ENCODE measurements at regions not wholly inside any gene's neighbourhood (a gene's known extent, or its start where the extent isn't known, plus 50 kb on each side); places are given as distances from the start of the nearest gene placed in this dataset.

DNA sequence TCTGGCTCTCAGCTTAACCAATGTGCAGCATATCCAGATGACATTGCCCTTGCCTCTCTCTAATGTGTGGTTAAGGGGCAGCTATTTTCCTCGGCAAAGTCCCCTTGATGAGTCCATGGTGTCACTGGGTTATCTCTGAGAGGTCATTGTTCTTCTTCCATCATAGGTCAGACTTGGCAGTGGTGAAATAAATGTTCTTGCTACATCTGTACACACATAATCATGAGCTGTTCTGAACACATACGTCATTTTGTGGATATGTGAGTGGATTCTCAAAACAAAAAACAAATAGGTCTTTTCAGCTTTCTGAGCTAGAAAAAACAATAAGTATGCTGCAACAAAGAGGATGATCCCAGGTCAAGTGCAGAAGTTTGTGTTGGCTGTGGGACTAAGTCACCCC is 134.7 kb upstream of the PTPN3 start:
- TF ChIP-seq, protein P1, sequence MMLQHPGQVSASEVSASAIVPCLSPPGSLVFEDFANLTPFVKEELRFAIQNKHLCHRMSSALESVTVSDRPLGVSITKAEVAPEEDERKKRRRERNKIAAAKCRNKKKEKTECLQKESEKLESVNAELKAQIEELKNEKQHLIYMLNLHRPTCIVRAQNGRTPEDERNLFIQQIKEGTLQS (CRISPR knock-in tag; conservative IDR thresholded peaks at IDR 0.05) = no peak
- TF ChIP-seq FOXP1 (CRISPR knock-in tag; IDR thresholded peaks at IDR 0.05; ENCODE audit: borderline replicate concordance) (no peak), ZNF416 (CRISPR knock-in tag; IDR thresholded peaks at IDR 0.05) (no peak), SP1 (CRISPR knock-in tag; conservative IDR thresholded peaks at IDR 0.05) (no peak), NR2C2 (CRISPR knock-in tag; IDR thresholded peaks at IDR 0.05) (no peak), MXD4 (CRISPR knock-in tag; IDR thresholded peaks at IDR 0.05; ENCODE audit: borderline replicate concordance) (no peak), RORB (CRISPR knock-in tag; IDR thresholded peaks at IDR 0.05) (no peak), HMGA2 (CRISPR knock-in tag; IDR thresholded peaks at IDR 0.05) (no peak), ZBTB21 (CRISPR knock-in tag; IDR thresholded peaks at IDR 0.05; ENCODE audit: borderline replicate concordance) (no peak), IRF2 (CRISPR knock-in tag; IDR thresholded peaks at IDR 0.05; ENCODE audit: borderline replicate concordance, low read depth) (no peak), SMAD3 (CRISPR knock-in tag; IDR thresholded peaks at IDR 0.05; ENCODE audit: borderline replicate concordance) (no peak), TP53 (CRISPR knock-in tag; IDR thresholded peaks at IDR 0.05) (no peak)
- TF ChIP-seq, protein P2, sequence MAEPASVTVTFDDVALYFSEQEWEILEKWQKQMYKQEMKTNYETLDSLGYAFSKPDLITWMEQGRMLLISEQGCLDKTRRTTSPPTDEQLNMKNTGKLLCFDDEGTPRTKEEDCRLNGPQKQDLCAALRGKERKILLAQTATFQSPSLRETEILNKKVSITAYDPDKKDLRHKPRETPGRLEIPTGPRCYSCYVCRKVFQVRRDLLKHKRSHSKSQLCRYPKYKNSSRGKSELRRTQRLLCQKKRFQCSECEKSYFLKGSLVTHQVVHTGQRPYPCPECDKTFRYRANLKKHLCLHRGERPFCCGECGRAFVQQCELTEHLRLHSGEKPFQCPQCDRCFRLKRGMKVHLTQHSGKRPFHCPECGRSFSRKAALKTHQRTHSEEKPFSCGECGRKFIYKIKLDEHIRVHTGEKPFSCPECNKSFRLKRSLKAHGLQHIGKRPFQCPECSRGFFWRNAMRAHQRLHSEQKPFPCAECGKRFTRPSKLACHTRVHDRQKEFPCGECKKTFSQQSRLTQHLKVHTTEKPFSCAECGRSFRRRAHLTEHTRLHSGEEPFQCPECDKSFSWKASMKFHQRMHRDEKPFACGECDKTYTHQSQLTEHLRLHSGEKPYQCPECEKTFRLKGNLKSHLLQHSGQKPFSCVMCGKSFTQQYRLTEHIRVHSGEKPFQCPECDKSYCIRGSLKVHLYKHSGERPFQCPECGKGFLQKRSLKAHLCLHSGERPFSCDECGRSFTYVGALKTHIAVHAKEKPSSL (CRISPR knock-in tag; conservative IDR thresholded peaks at IDR 0.05) = no peak
- TF ChIP-seq, protein P3, sequence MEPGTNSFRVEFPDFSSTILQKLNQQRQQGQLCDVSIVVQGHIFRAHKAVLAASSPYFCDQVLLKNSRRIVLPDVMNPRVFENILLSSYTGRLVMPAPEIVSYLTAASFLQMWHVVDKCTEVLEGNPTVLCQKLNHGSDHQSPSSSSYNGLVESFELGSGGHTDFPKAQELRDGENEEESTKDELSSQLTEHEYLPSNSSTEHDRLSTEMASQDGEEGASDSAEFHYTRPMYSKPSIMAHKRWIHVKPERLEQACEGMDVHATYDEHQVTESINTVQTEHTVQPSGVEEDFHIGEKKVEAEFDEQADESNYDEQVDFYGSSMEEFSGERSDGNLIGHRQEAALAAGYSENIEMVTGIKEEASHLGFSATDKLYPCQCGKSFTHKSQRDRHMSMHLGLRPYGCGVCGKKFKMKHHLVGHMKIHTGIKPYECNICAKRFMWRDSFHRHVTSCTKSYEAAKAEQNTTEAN (CRISPR knock-in tag; IDR thresholded peaks at IDR 0.05) = no peak
- TF ChIP-seq, protein P4, sequence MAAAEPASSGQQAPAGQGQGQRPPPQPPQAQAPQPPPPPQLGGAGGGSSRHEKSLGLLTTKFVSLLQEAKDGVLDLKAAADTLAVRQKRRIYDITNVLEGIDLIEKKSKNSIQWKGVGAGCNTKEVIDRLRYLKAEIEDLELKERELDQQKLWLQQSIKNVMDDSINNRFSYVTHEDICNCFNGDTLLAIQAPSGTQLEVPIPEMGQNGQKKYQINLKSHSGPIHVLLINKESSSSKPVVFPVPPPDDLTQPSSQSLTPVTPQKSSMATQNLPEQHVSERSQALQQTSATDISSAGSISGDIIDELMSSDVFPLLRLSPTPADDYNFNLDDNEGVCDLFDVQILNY (CRISPR knock-in tag; IDR thresholded peaks at IDR 0.05) = no peak
- TF ChIP-seq, protein P5, sequence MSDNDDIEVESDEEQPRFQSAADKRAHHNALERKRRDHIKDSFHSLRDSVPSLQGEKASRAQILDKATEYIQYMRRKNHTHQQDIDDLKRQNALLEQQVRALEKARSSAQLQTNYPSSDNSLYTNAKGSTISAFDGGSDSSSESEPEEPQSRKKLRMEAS (CRISPR knock-in tag; IDR thresholded peaks at IDR 0.05) = no peak
- TF ChIP-seq, protein P6, sequence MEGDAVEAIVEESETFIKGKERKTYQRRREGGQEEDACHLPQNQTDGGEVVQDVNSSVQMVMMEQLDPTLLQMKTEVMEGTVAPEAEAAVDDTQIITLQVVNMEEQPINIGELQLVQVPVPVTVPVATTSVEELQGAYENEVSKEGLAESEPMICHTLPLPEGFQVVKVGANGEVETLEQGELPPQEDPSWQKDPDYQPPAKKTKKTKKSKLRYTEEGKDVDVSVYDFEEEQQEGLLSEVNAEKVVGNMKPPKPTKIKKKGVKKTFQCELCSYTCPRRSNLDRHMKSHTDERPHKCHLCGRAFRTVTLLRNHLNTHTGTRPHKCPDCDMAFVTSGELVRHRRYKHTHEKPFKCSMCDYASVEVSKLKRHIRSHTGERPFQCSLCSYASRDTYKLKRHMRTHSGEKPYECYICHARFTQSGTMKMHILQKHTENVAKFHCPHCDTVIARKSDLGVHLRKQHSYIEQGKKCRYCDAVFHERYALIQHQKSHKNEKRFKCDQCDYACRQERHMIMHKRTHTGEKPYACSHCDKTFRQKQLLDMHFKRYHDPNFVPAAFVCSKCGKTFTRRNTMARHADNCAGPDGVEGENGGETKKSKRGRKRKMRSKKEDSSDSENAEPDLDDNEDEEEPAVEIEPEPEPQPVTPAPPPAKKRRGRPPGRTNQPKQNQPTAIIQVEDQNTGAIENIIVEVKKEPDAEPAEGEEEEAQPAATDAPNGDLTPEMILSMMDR (IDR thresholded peaks at IDR 0.05) = no peak
- ChIA-PET CTCF (no interaction called here), POLR2A (no interaction called here)
- H3K4me1 Mint-ChIP-seq = no peaks in the 10 kb centered on the region
- no peak overlapping the region for H3K4me3 Mint-ChIP-seq
- DNase-seq (ENCODE audit: low spot score) (no peak), ATAC-seq (no peak)
- H3K27ac Mint-ChIP-seq = no peak overlapping the region
- H3K9me3 Mint-ChIP-seq = peaks cover 28% of the 10 kb centered on the region
- peaks cover 11% of the 10 kb centered on the region for H3K27me3 Mint-ChIP-seq (ENCODE audit: low read depth)
- peaks cover 15% of the 10 kb centered on the region for H3K36me3 Mint-ChIP-seq

DNA sequence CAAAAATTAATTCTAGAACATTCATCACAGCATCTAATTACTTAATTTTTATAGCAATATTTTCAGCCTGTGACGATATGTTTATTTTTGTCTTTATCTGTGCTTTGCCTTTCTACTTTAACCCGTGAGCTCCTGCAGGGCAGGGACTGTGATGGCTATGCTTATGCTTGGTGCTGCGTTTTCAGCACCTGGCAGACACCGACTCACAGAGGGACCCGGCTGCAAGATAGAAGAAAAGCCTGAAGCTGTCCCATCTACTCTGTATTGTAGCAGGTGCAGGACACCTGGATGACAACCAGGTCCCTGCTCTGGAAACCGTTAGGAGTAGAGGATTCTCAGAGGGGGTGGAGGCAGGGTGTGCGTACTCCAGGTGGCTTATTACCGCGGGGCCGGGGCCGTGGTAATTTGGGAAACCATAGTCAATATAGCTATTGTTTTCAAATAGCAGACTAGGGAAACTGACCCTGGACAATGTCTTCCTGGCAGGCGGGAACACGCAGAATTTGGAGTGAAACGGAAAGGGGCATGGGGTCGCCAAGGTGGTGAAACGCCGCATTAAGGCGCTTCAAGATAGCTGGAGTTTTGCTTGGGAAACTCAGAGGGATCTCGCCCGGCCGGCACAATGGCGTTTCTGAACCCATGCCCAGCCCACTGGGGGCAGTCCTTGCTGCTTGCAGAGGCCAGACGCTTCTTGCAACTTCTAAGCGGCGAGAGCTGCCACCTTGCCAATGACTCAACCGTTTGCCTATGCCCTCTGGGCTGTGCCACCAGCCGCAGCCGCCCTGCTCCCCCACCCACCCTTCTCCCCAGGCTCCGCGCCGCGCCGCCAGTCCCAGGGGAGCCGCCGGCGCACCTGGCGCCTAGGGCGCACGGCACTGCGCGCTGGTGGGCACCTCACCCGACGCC is 140.1 kb upstream of the PALM2AKAP2 start:
- Mint-ChIP-seq H3K27me3 (ENCODE audit: low read depth) (peaks cover 65% of the 10 kb centered on the region), H3K4me1 (peaks cover 19% of the 10 kb centered on the region), H3K36me3 (peaks cover 7% of the 10 kb centered on the region), H3K9me3 (peaks cover 12% of the 10 kb centered on the region), H3K27ac (no peak overlapping the region), H3K4me3 (peak overlapping the region; percentile 68)
- ATAC-seq = peak; percentile 67
- ChIA-PET CTCF (interaction anchor here (0.7 to 2.8 kb wide), 6 partner anchors 10 to 1459 kb away, joined by 3 to 9 read pairs (median 4); no protein-coding TSS in a partner anchor), POLR2A (no interaction called here)
- DNase-seq (ENCODE audit: low spot score) = peak; percentile 31
- TF ChIP-seq ZNF263 (CRISPR knock-in tag; IDR thresholded peaks at IDR 0.05; ENCODE audit: low read depth) = no peak
- no peak for TF ChIP-seq KAT7 (CRISPR knock-in tag; IDR thresholded peaks at IDR 0.05; ENCODE audit: borderline replicate concordance)
- no peak for TF ChIP-seq SMAD4 (CRISPR knock-in tag; IDR thresholded peaks at IDR 0.05)
- TF ChIP-seq, protein P4 (CRISPR knock-in tag; IDR thresholded peaks at IDR 0.05) = no peak
- TF ChIP-seq, protein P7, sequence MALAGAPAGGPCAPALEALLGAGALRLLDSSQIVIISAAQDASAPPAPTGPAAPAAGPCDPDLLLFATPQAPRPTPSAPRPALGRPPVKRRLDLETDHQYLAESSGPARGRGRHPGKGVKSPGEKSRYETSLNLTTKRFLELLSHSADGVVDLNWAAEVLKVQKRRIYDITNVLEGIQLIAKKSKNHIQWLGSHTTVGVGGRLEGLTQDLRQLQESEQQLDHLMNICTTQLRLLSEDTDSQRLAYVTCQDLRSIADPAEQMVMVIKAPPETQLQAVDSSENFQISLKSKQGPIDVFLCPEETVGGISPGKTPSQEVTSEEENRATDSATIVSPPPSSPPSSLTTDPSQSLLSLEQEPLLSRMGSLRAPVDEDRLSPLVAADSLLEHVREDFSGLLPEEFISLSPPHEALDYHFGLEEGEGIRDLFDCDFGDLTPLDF (CRISPR knock-in tag; IDR thresholded peaks at IDR 0.05) = no peak
- no peak for TF ChIP-seq NFYB (CRISPR knock-in tag; conservative IDR thresholded peaks at IDR 0.05; ENCODE audit: low read depth)
- no peak for TF ChIP-seq NFE2L1 (CRISPR knock-in tag; IDR thresholded peaks at IDR 0.05)
- no peak for TF ChIP-seq NFATC4 (CRISPR knock-in tag; IDR thresholded peaks at IDR 0.05)
- no peak for TF ChIP-seq RELA (CRISPR knock-in tag; IDR thresholded peaks at IDR 0.05; ENCODE audit: borderline replicate concordance)
